ENCODE measurements at regions not wholly inside any gene's neighbourhood (a gene's known extent, or its start where the extent isn't known, plus 50 kb on each side); places are given as distances from the start of the nearest gene placed in this dataset.

- no peaks in the 10 kb centered on the region for H3K9me3 ChIP-seq (ENCODE audit: control insufficient read depth, low read length)
- no peak overlapping the region for H3K27ac ChIP-seq (ENCODE audit: low read length)
- no peak overlapping the region for H3K4me3 ChIP-seq (ENCODE audit: low read length)
- DNase-seq (no peak), ATAC-seq (peak in 1 of 2 donors; percentile 34)
- intact Hi-C loops (cut with DNase I): no loop called here
- H3K27me3 ChIP-seq (ENCODE audit: control insufficient read depth, insufficient read depth): no peaks in the 10 kb centered on the region
- WGBS: 31% methylated on average over 6 of the region's 6 CpGs
- no peaks in the 10 kb centered on the region for H3K4me1 ChIP-seq (ENCODE audit: control insufficient read depth, insufficient read depth, low read length)
Observed at GRCh38 chr18:35912332-35912731, 60.1 kb upstream of the RMP24 start.

GRCh38 chr18:35915056-35915455 lies 57.4 kb upstream of the RMP24 start:
- no peak overlapping the region for H3K27ac ChIP-seq (ENCODE audit: low read length)
- WGBS: 72% methylated on average over 4 of the region's 4 CpGs
- no peaks in the 10 kb centered on the region for H3K4me1 ChIP-seq (ENCODE audit: control insufficient read depth, insufficient read depth, low read length)
- no peaks in the 10 kb centered on the region for H3K9me3 ChIP-seq (ENCODE audit: control insufficient read depth, low read length)
- no peak for DNase-seq
- no peaks in the 10 kb centered on the region for H3K27me3 ChIP-seq (ENCODE audit: control insufficient read depth, insufficient read depth)
- ATAC-seq: no peak
- intact Hi-C loops (cut with DNase I): no loop called here
- H3K4me3 ChIP-seq (ENCODE audit: low read length): no peak overlapping the region

- ATAC-seq (no peak), DNase-seq (no peak)
- H3K4me1 ChIP-seq (ENCODE audit: control insufficient read depth, insufficient read depth, low read length): no peaks in the 10 kb centered on the region
- H3K4me3 ChIP-seq (ENCODE audit: low read length): no peak overlapping the region
- no peaks in the 10 kb centered on the region for H3K27me3 ChIP-seq (ENCODE audit: control insufficient read depth, insufficient read depth)
- no peaks in the 10 kb centered on the region for H3K9me3 ChIP-seq (ENCODE audit: control insufficient read depth, low read length)
- intact Hi-C loops (cut with DNase I): no loop called here
- H3K27ac ChIP-seq (ENCODE audit: low read length): no peak overlapping the region
Observed at GRCh38 chr18:35917043-35917442, 55.4 kb upstream of the RMP24 start.

- H3K9me3 ChIP-seq (ENCODE audit: control insufficient read depth, low read length): no peaks in the 10 kb centered on the region
- intact Hi-C loops (cut with DNase I): no loop called here
- no peak for DNase-seq
- H3K4me1 ChIP-seq (ENCODE audit: control insufficient read depth, insufficient read depth, low read length): no peaks in the 10 kb centered on the region
- H3K4me3 ChIP-seq (ENCODE audit: low read length): no peak overlapping the region
- no peaks in the 10 kb centered on the region for H3K27me3 ChIP-seq (ENCODE audit: control insufficient read depth, insufficient read depth)
- 91% methylated on average over 1 of the region's 1 CpG for WGBS
- no peak overlapping the region for H3K27ac ChIP-seq (ENCODE audit: low read length)
- no peak for ATAC-seq
Observed at GRCh38 chr18:35918564-35918963, 53.9 kb upstream of the RMP24 start.

GRCh38 chr18:35919179-35919578 lies 53.3 kb upstream of the RMP24 start:
- no peak overlapping the region for H3K27ac ChIP-seq (ENCODE audit: low read length)
- ATAC-seq (no peak), DNase-seq (no peak)
- intact Hi-C loops (cut with DNase I): no loop called here
- H3K4me3 ChIP-seq (ENCODE audit: low read length): no peak overlapping the region
- H3K9me3 ChIP-seq (ENCODE audit: control insufficient read depth, low read length): no peaks in the 10 kb centered on the region
- no peaks in the 10 kb centered on the region for H3K27me3 ChIP-seq (ENCODE audit: control insufficient read depth, insufficient read depth)
- WGBS: 85% methylated on average over 2 of the region's 2 CpGs
- H3K4me1 ChIP-seq (ENCODE audit: control insufficient read depth, insufficient read depth, low read length): no peaks in the 10 kb centered on the region

GRCh38 chr18:35920623-35921022 lies 51.9 kb upstream of the RMP24 start:
- no peaks in the 10 kb centered on the region for H3K4me1 ChIP-seq (ENCODE audit: control insufficient read depth, insufficient read depth, low read length)
- ATAC-seq (peak in 1 of 2 donors; percentile 66), DNase-seq (no peak)
- 22% methylated on average over 1 of the region's 1 CpG for WGBS
- intact Hi-C loops (cut with DNase I): no loop called here
- H3K27ac ChIP-seq (ENCODE audit: low read length): no peak overlapping the region
- no peaks in the 10 kb centered on the region for H3K9me3 ChIP-seq (ENCODE audit: control insufficient read depth, low read length)
- no peak overlapping the region for H3K4me3 ChIP-seq (ENCODE audit: low read length)
- no peaks in the 10 kb centered on the region for H3K27me3 ChIP-seq (ENCODE audit: control insufficient read depth, insufficient read depth)

Small RNA genes lying in the stretch of these regions (microRNA-seq; reads per million reads assigned to microRNA genes)
- 1,160 to 1,363 reads per million in 2 donors for gene MIR187

Data from right cardiac atrium (tissue), 5 donors.